Vagina (tissue), 2 donors: ENCODE measurements at regions not wholly inside any gene's neighbourhood (a gene's known extent, or its start where the extent isn't known, plus 50 kb on each side); places are given as distances from the start of the nearest gene placed in this dataset.
A peak's percentile ranks its signal among the peaks of the same experiment; 100 is the strongest.

Experiments used
- DNase-seq, 2 donors: peaks; one replicate each; pipeline ENCODE4 v3.0.0-alpha.2; 2017; ENCODE audit errors: extremely low spot score in 2 of 2
- H3K27ac ChIP-seq: fragments of 200-600 bp; sonication (generic); one replicate; pipeline ENCODE4 v1.5.1; 2019
- H3K27me3 ChIP-seq: fragments of 200-600 bp; sonication (generic); one replicate; pipeline ENCODE4 v1.5.1; 2019
- H3K36me3 ChIP-seq, 2 donors: fragments of 200-600 bp; sonication (generic); one replicate each; pipeline ENCODE4 v1.5.1; 2017 to 2019
- H3K4me1 ChIP-seq: fragments of 200-600 bp; sonication (generic); one replicate; pipeline ENCODE4 v1.5.1; 2019
- H3K4me3 ChIP-seq, 2 donors: fragments of 200-600 bp; sonication (generic); 1 replicate in 1 of 2; 2 replicates in 1 of 2; pipeline ENCODE4 v1.5.1; 2016 to 2019
- H3K9me3 ChIP-seq: fragments of 200-600 bp; sonication (generic); one replicate; pipeline ENCODE4 v1.5.1; 2019
- POLR2A ChIP-seq, 2 donors: fragments of 450-650 bp; IDR thresholded peaks; one replicate each; pipeline ENCODE4 v1.6.1; 2017; ENCODE audit warnings: antibody characterized with exemption in 2 of 2, mild to moderate bottlenecking in 2 of 2, moderate library complexity in 2 of 2
- POLR2AphosphoS5 ChIP-seq, 2 donors: sonication (generic); formaldehyde crosslinking; IDR thresholded peaks; one replicate each; pipeline ENCODE4 v1.9.0; 2017; ENCODE audit warnings: antibody characterized with exemption in 2 of 2, mild to moderate bottlenecking in 2 of 2, low read depth in 1 of 2; ENCODE audit not compliant: insufficient read depth in 1 of 2
- intact Hi-C: fragments of 100-400 bp; cut with DNase I; formaldehyde crosslinking; loops from one replicate; pipeline ENCODE4 v1.15.1; 2023
- TF ChIP-seq, protein P1 (sequence below), 3 experiments: fragments of 450-650 bp in 2 of 3; fragments of 200-600 bp in 1 of 3; sonication (generic) in 1 of 3; IDR thresholded peaks; one replicate each; pipeline ENCODE4 v1.5.1; 2017 to 2019; ENCODE audit warnings: antibody characterized with exemption in 3 of 3, mild to moderate bottlenecking in 2 of 3, moderate library complexity in 2 of 3

DNA sequence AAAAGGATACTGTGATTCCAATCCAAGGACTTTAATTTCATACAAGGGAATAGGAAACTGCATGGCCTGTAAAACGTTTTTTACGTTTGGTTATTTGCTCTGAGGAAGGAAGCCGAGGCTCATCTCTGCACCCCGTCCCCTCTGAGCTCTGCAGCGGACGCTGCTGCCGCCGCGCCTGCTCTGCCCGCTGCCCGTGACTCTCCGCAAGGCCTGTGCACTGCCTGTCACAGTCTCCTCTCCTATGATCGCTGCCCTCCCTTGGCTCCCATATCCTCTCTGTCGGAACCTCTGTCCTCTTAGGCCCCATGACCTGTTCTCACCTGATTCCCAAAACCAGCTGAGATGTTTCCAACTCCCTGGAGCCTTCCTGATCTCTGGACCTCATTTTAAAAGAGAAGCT, 320.3 kb upstream of the ZNF32 start:
- Histone ChIP-seq H3K36me3 (no peaks in the 10 kb centered on the region), H3K27me3 (no peaks in the 10 kb centered on the region), H3K27ac (no peak overlapping the region), H3K4me3 (no peak overlapping the region), H3K4me1 (peaks cover 23% of the 10 kb centered on the region), H3K9me3 (no peaks in the 10 kb centered on the region)
- DNase-seq = peak in 1 of 2 donors; percentile 42
- no peak for TF ChIP-seq POLR2A (IDR thresholded peaks at IDR 0.05)
- intact Hi-C loops = loop anchor here (10.0 kb wide), 1 partner anchor 46 kb away; no protein-coding TSS in a partner anchor

DNA sequence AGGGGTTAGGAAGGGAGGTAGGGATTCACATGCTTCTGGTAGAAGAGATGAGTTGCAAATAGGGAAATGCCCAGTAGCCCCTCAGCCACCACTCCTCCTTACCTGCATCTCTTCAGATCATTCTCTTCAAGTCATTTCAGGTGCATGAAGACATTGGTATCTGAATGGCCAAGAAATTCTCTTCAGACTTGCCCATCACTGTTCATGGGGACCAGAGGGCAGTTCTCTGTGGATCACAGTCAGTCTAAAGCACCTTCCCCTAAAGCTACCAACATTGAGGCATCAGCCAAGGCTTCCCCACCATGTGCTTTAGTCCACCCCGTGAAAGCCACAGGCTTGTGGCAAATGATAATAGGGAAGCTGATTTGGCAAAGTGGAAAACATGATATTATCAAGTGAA, 319.4 kb upstream of the ZNF32 start:
- H3K9me3 ChIP-seq = no peaks in the 10 kb centered on the region
- no peaks in the 10 kb centered on the region for H3K36me3 ChIP-seq
- TF ChIP-seq POLR2AphosphoS5 (IDR thresholded peaks at IDR 0.05; ENCODE audit: insufficient read depth in 1 of 2, low read depth in 1 of 2) = no peak
- TF ChIP-seq POLR2A (IDR thresholded peaks at IDR 0.05) = no peak
- TF ChIP-seq, protein P1, sequence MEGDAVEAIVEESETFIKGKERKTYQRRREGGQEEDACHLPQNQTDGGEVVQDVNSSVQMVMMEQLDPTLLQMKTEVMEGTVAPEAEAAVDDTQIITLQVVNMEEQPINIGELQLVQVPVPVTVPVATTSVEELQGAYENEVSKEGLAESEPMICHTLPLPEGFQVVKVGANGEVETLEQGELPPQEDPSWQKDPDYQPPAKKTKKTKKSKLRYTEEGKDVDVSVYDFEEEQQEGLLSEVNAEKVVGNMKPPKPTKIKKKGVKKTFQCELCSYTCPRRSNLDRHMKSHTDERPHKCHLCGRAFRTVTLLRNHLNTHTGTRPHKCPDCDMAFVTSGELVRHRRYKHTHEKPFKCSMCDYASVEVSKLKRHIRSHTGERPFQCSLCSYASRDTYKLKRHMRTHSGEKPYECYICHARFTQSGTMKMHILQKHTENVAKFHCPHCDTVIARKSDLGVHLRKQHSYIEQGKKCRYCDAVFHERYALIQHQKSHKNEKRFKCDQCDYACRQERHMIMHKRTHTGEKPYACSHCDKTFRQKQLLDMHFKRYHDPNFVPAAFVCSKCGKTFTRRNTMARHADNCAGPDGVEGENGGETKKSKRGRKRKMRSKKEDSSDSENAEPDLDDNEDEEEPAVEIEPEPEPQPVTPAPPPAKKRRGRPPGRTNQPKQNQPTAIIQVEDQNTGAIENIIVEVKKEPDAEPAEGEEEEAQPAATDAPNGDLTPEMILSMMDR (IDR thresholded peaks at IDR 0.05) = no peak
- H3K27ac ChIP-seq = no peak overlapping the region
- peaks cover 23% of the 10 kb centered on the region for H3K4me1 ChIP-seq
- H3K27me3 ChIP-seq = no peaks in the 10 kb centered on the region
- peak in 1 of 2 donors; percentile 49 for DNase-seq
- intact Hi-C loops = loop anchor here (10.0 kb wide), 1 partner anchor 47 kb away; no protein-coding TSS in a partner anchor
- H3K4me3 ChIP-seq = no peak overlapping the region

GRCh38 chr10:43966571-43966965, 317.9 kb upstream of the ZNF32 start:
- no peak overlapping the region for H3K27ac ChIP-seq
- TF ChIP-seq POLR2A (IDR thresholded peaks at IDR 0.05) = no peak
- TF ChIP-seq POLR2AphosphoS5 (IDR thresholded peaks at IDR 0.05; ENCODE audit: insufficient read depth in 1 of 2, low read depth in 1 of 2) = no peak
- TF ChIP-seq, protein P1 (IDR thresholded peaks at IDR 0.05) = no peak
- intact Hi-C loops = loop anchor here (10.0 kb wide), 1 partner anchor 48 kb away; no protein-coding TSS in a partner anchor

DNA sequence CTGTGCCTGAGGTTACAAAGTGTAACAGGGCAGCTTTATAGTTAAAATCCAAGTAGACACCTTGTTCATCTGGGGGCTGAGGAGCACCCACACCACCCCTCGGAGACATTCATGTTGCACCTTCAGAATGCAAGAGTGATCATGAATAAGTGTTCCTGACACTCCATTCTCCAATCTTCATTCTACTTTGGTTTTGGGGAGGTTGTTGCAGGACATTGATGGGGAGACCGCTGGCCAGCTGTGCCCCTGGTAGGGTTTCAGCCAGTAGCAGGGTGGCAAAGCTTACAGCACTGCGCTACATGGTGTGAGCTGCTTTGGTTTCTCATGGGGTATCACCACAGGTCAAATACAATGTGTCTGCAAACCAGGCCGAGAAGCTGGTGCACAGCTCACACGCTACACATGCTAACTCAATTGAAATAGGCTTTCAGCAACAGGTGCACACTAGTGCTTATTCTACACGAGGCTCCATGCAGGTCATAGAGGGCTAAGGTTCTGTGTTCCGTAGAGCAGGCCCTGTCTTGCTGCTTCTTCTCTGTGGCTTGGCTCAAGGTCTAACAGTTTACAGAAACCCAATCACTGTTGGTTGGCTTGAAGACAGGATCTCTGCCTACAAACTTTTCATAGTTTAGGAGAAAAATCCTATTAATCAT, 317.4 kb upstream of the ZNF32 start:
- Histone ChIP-seq H3K36me3 (no peaks in the 10 kb centered on the region), H3K27me3 (no peaks in the 10 kb centered on the region), H3K4me1 (peaks cover 34% of the 10 kb centered on the region), H3K27ac (no peak overlapping the region), H3K9me3 (no peaks in the 10 kb centered on the region), H3K4me3 (no peak overlapping the region)
- intact Hi-C loops = loop anchor here (10.0 kb wide), 1 partner anchor 49 kb away; no protein-coding TSS in a partner anchor
- TF ChIP-seq POLR2A (IDR thresholded peaks at IDR 0.05) = no peak
- no peak for TF ChIP-seq POLR2AphosphoS5 (IDR thresholded peaks at IDR 0.05; ENCODE audit: insufficient read depth in 1 of 2, low read depth in 1 of 2)
- TF ChIP-seq, protein P1 (IDR thresholded peaks at IDR 0.05) = no peak
- DNase-seq = peak in 1 of 2 donors; percentile 60

More at GRCh38 chr10:43966571-43966965, 317.9 kb upstream of the ZNF32 start:
- Histone ChIP-seq H3K36me3 (no peaks in the 10 kb centered on the region), H3K4me3 (no peak overlapping the region), H3K27me3 (no peaks in the 10 kb centered on the region), H3K9me3 (no peaks in the 10 kb centered on the region), H3K4me1 (peaks cover 34% of the 10 kb centered on the region)
- peak in 1 of 2 donors; percentile 65 for DNase-seq

- TF ChIP-seq POLR2AphosphoS5 (IDR thresholded peaks at IDR 0.05; ENCODE audit: insufficient read depth in 1 of 2, low read depth in 1 of 2) = peak in 1 of 2 donors; percentile 35
- TF ChIP-seq POLR2A (IDR thresholded peaks at IDR 0.05) = no peak
- peaks cover 34% of the 10 kb centered on the region for H3K4me1 ChIP-seq
- peak overlapping the region; percentile 24 for H3K27ac ChIP-seq
- no peaks in the 10 kb centered on the region for H3K9me3 ChIP-seq
- peak in 1 of 2 donors; percentile 84 for DNase-seq
- no peaks in the 10 kb centered on the region for H3K36me3 ChIP-seq
- no peaks in the 10 kb centered on the region for H3K27me3 ChIP-seq
- H3K4me3 ChIP-seq = no peak overlapping the region
- intact Hi-C loops = loop anchor here (10.0 kb wide), 1 partner anchor 50 kb away; no protein-coding TSS in a partner anchor
These were observed 316.6 kb upstream of the ZNF32 start for GRCh38 chr10:43965033-43965917.
